Hepatocyte (in vitro differentiated cells): ENCODE measurements at regions not wholly inside any gene's neighbourhood (a gene's known extent, or its start where the extent isn't known, plus 50 kb on each side); places are given as distances from the start of the nearest gene placed in this dataset.

ENCODE experiments used
- CTCF ChIP-seq: fragments of 200-600 bp; sonication (generic); IDR thresholded peaks from 2 replicates; pipeline ENCODE4 v1.5.1; 2016; ENCODE audit warnings: antibody characterized with exemption, mild to moderate bottlenecking; ENCODE audit not compliant: poor library complexity
- EZH2 ChIP-seq: fragments of 200-600 bp; sonication (generic); IDR thresholded peaks from 2 replicates; pipeline ENCODE4 v1.6.1; 2016; ENCODE audit warnings: antibody characterized with exemption, mild to moderate bottlenecking, borderline replicate concordance
- EZH2phosphoT487 ChIP-seq: fragments of 200-600 bp; sonication (generic); IDR thresholded peaks from one replicate; pipeline ENCODE4 v1.6.1; 2018; ENCODE audit warnings: antibody characterized with exemption, mild to moderate bottlenecking, low read depth, moderate library complexity; ENCODE audit not compliant: unreplicated experiment, severe bottlenecking

DNA sequence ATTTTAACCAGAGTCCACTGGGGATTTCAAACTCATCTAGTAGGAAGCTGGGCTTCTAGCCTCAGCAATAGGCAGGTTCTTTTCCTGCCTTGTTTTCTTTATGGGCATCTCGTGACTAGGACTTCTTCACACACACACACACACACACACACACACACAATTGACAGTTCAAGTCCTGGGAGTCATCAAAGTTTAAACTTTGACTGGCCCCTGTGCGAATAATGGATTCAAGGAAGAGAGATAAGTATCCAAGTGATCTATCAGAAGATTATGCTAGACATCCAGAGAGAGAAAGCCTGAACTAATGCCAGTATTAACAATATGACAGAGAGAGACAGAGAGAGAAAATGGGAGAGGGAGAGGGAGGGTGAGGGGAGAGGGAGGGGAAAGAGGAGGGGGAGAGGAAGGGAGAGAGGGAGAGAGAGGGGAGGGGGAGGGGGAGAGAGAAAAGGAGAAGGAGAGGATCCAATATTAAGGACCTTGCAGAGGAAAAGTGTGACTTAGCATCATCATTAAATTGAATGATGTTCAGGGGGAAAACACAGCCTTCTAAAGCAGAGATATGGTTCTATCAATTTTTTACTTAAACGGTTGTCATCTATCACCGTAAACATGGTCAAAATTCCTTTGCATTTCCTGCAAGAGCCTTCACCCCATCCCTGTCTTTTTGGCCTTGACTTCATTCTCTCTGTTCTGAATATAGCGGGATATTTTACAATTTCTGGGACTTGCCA is 327.6 kb upstream of the ZEB2 start:
- TF ChIP-seq CTCF (no peak), EZH2 (no peak), EZH2phosphoT487 (no peak)
